ENCODE measurements at regions not wholly inside any gene's neighbourhood (a gene's known extent, or its start where the extent isn't known, plus 50 kb on each side); places are given as distances from the start of the nearest gene placed in this dataset.

GRCh38 chr1:109849655-109850054 lies 61.0 kb upstream of the CSF1 start:
- Histone ChIP-seq H3K27me3 (no peaks in the 10 kb centered on the region), H3K9me3 (no peaks in the 10 kb centered on the region), H3K4me1 (peaks cover 0 to 28% (median 7%) of the 10 kb centered on the region in 4 donors), H3K27ac (no peak overlapping the region), H3K36me3 (no peaks in the 10 kb centered on the region), H3K4me3 (no peak overlapping the region)
- 71 to 82% (median 80%) methylated on average over 6 of the region's 6 CpGs for WGBS, 5 donors
- intact Hi-C loops (cut with DNase I; ENCODE audit: low total_unique reads): no loop called here
- no peak for DNase-seq
- TF ChIP-seq, protein P1, sequence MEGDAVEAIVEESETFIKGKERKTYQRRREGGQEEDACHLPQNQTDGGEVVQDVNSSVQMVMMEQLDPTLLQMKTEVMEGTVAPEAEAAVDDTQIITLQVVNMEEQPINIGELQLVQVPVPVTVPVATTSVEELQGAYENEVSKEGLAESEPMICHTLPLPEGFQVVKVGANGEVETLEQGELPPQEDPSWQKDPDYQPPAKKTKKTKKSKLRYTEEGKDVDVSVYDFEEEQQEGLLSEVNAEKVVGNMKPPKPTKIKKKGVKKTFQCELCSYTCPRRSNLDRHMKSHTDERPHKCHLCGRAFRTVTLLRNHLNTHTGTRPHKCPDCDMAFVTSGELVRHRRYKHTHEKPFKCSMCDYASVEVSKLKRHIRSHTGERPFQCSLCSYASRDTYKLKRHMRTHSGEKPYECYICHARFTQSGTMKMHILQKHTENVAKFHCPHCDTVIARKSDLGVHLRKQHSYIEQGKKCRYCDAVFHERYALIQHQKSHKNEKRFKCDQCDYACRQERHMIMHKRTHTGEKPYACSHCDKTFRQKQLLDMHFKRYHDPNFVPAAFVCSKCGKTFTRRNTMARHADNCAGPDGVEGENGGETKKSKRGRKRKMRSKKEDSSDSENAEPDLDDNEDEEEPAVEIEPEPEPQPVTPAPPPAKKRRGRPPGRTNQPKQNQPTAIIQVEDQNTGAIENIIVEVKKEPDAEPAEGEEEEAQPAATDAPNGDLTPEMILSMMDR (IDR thresholded peaks at IDR 0.05): no peak
- TF ChIP-seq POLR2A (IDR thresholded peaks at IDR 0.05): no peak
- no peak for TF ChIP-seq POLR2AphosphoS5 (IDR thresholded peaks at IDR 0.05)
- TF ChIP-seq EP300 (IDR thresholded peaks at IDR 0.05): no peak

GRCh38 chr1:109847251-109847650 lies 63.4 kb upstream of the CSF1 start:
- H3K27ac ChIP-seq: no peak overlapping the region
- no peak overlapping the region for H3K4me3 ChIP-seq
- TF ChIP-seq EP300 (IDR thresholded peaks at IDR 0.05) (no peak), POLR2AphosphoS5 (IDR thresholded peaks at IDR 0.05) (no peak), POLR2A (IDR thresholded peaks at IDR 0.05) (no peak)
- TF ChIP-seq, protein P1 (IDR thresholded peaks at IDR 0.05): no peak
- WGBS, 5 donors: 89 to 96% (median 92%) methylated on average over 7 of the region's 7 CpGs
- H3K9me3 ChIP-seq: no peaks in the 10 kb centered on the region
- H3K36me3 ChIP-seq: no peaks in the 10 kb centered on the region
- peaks cover 0 to 28% (median 6%) of the 10 kb centered on the region in 4 donors for H3K4me1 ChIP-seq
- no peak for DNase-seq
- intact Hi-C loops (cut with DNase I; ENCODE audit: low total_unique reads): no loop called here
- H3K27me3 ChIP-seq: no peaks in the 10 kb centered on the region

DNA sequence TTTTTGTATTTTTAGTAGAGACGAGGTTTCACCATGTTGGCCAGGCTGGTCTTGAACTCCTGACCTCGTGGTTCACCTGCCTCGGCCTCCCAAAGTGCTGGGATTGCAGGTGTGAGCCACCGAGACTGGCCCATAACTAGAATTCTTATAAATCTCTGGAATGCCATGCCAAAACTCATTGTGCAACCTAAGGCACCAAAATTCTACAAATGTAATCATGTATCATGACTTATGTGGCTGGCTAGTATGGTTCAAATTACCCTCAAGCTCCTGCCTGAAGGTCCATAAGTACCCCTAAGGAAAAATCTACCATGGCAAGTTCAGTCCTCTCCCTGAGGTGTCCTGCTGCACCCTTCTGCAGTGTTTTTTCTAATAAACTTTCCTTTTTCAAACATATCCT lies 63.8 kb upstream of the CSF1 start:
- Histone ChIP-seq H3K4me1 (peaks cover 0 to 24% (median 4%) of the 10 kb centered on the region in 4 donors), H3K9me3 (no peaks in the 10 kb centered on the region), H3K4me3 (no peak overlapping the region), H3K27ac (no peak overlapping the region), H3K27me3 (no peaks in the 10 kb centered on the region), H3K36me3 (no peaks in the 10 kb centered on the region)
- no peak for TF ChIP-seq POLR2A (IDR thresholded peaks at IDR 0.05)
- DNase-seq: no peak
- intact Hi-C loops (cut with DNase I; ENCODE audit: low total_unique reads): no loop called here
- 86 to 95% (median 87%) methylated on average over 4 of the region's 4 CpGs for WGBS, 5 donors

DNA sequence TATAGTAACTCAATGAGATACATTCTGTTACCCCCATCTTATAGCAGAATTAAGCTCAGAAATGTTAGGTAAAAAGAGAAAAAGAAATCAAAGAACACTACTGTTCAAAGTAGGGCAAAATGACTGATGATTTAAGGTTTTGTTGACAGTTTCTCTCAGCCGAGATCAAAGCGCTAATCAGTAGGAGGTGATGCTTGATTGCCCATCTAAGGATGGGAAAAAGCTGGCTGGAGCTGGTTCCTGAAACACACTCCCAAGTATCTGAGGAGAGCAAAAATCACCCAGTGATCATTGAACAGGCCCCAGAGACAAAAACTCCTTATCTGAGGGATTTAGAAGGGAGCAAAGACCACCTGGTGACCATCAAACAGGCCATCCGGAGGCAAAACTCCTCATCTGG lies 64.5 kb upstream of the CSF1 start:
- Histone ChIP-seq H3K9me3 (no peaks in the 10 kb centered on the region), H3K27ac (no peak overlapping the region), H3K27me3 (no peaks in the 10 kb centered on the region), H3K36me3 (no peaks in the 10 kb centered on the region), H3K4me1 (peaks cover 0 to 17% (median 4%) of the 10 kb centered on the region in 4 donors), H3K4me3 (no peak overlapping the region)
- no peak for DNase-seq
- TF ChIP-seq, protein P1 (IDR thresholded peaks at IDR 0.05): no peak
- no peak for TF ChIP-seq POLR2AphosphoS5 (IDR thresholded peaks at IDR 0.05)
- TF ChIP-seq POLR2A (IDR thresholded peaks at IDR 0.05): no peak
- TF ChIP-seq EP300 (IDR thresholded peaks at IDR 0.05): no peak
- 82 to 94% (median 89%) methylated on average over 3 of the region's 3 CpGs for WGBS, 5 donors
- intact Hi-C loops (cut with DNase I; ENCODE audit: low total_unique reads): no loop called here

DNA sequence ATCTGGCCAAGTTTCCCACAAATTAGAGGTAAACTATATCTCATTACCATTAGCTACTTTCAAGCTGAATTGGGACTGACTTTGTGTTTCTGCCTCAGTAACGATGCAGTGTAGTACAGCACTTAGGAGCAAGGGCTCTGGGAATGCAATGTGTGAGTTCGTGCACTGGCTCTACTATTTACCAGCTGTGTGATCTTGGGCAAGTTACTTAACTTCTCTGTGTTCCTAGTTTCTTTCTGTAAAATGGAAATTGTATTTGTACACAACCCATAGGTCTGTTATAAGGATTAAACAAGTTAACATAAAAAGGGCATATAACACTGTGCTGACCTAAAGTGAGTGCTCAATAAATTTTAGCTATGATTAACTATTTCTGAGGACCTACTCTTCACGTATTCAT lies 65.0 kb upstream of the CSF1 start:
- H3K4me1 ChIP-seq: peaks cover 0 to 15% (median 4%) of the 10 kb centered on the region in 4 donors
- intact Hi-C loops (cut with DNase I; ENCODE audit: low total_unique reads): no loop called here

More for the DNA sequence above, 65.0 kb upstream of the CSF1 start:
- H3K27me3 ChIP-seq: no peaks in the 10 kb centered on the region
- WGBS, 5 donors: 84 to 97% (median 93%) methylated on average over 3 of the region's 3 CpGs
- H3K4me3 ChIP-seq: no peak overlapping the region
- no peak overlapping the region for H3K27ac ChIP-seq
- no peaks in the 10 kb centered on the region for H3K9me3 ChIP-seq
- TF ChIP-seq POLR2AphosphoS5 (IDR thresholded peaks at IDR 0.05) (no peak), EP300 (IDR thresholded peaks at IDR 0.05) (no peak), POLR2A (IDR thresholded peaks at IDR 0.05) (no peak)
- TF ChIP-seq, protein P1 (IDR thresholded peaks at IDR 0.05): no peak
- no peaks in the 10 kb centered on the region for H3K36me3 ChIP-seq
- no peak for DNase-seq

Measured in stomach (tissue), 8 donors.